ENCODE measurements at regions not wholly inside any gene's neighbourhood (a gene's known extent, or its start where the extent isn't known, plus 50 kb on each side); places are given as distances from the start of the nearest gene placed in this dataset.
"Not testable (repeated sequence)": the region's sequence is repeated elsewhere in the genome, so short reads cannot be mapped to it uniquely, and the experiment has no call there.

DNA sequence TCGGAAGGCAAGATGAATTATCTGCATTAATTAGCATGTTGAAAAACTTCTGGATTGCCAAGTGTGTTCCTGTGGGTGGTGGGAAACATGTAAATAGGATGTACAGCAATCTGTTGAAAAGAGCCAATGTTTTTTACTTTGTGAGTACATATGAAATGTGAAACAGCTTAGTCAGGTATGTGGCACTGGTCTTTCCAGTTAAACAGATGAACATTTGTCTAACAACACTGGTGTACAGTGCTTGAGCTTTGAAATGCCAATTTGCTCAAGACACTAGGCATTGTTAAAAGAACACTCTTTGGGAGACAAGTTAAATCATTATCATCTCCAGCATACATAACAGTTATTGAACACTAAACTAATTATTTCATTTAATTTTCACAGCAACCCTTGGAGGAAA, 107.3 kb upstream of the SLC24A2 start:
- no peak for ATAC-seq (replicated peaks)
- Mint-ChIP-seq H3K27ac (no peak overlapping the region), H3K27me3 (peaks cover 0 to 5% of the 10 kb centered on the region in 2 donors), H3K4me1 (ENCODE audit: low read depth in 2 of 2) (no peaks in the 10 kb centered on the region), H3K9me3 (no peaks in the 10 kb centered on the region), H3K4me3 (no peak overlapping the region), H3K36me3 (ENCODE audit: insufficient read depth) (no peaks in the 10 kb centered on the region)
- DNase-seq = no peak

DNA sequence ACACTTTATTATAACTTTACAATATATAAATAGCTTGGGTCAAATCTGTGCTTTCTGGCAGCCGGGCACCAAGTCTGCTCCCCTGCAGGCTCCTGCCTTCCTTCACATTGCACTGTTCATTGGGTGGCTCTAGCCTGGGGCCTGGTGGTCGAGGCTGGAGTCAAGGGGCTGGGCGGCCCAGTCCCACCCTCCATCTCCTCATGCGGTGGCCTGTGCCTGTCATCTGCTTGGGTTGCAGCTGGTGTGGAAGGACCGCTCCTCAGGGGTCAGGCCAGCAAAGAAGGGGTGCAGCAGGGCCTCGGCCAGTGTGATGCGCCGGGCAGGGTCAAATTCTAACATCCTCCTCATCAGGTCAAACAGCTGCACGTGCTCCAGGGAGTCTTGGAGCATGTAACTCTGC, 106.7 kb upstream of the SLC24A2 start:
- H3K4me1 Mint-ChIP-seq (ENCODE audit: low read depth in 2 of 2); H3K27ac Mint-ChIP-seq; H3K9me3 Mint-ChIP-seq; H3K36me3 Mint-ChIP-seq (ENCODE audit: insufficient read depth); H3K27me3 Mint-ChIP-seq; H3K4me3 Mint-ChIP-seq; ATAC-seq (replicated peaks); DNase-seq: not testable (repeated sequence)

DNA sequence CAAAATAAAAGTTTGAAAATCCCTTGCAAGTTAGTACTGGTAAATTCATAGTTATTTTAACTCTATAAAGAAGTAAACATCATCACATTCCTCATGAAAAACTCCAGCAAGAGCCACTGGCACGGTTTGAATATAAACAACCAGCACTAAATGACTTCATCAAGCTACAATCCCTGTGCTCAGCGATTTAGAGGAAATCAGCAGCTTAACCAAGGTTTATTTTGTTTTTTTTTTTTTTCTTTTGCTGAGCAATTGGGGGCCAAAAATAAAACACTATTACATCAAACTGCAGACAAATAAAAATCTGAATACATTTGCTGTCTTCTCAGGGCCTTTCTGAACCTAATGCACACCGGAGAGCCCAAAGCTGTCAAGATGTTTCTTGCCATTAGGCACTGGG, 106.2 kb upstream of the SLC24A2 start:
- Mint-ChIP-seq H3K27ac (no peak overlapping the region), H3K9me3 (no peaks in the 10 kb centered on the region), H3K27me3 (peaks cover 0 to 5% of the 10 kb centered on the region in 2 donors), H3K36me3 (ENCODE audit: insufficient read depth) (no peaks in the 10 kb centered on the region), H3K4me1 (ENCODE audit: low read depth in 2 of 2) (no peaks in the 10 kb centered on the region), H3K4me3 (no peak overlapping the region)
- DNase-seq (no peak), ATAC-seq (replicated peaks) (no peak)

DNA sequence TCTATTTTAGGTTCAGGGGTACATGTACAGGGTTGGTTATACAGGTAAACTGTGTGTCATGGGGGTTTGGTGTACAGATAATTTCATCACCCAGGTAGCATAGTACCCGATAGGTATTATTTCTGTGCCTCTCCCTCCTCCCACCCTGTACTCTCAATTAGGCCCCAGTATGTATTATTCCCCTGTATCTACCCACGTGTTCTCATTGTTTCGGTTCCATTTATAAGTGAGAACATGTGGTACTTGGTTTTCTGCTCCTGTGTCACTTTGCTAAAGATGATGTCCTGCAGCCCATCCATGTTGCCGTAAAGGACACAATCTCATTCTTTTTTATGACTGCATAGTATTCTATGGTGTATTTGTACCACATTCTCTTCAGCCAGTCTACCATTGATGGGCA, 96.8 kb upstream of the SLC24A2 start:
- no peaks in the 10 kb centered on the region for H3K9me3 Mint-ChIP-seq
- H3K4me3 Mint-ChIP-seq = no peak overlapping the region
- DNase-seq = no peak
- no peak for ATAC-seq (replicated peaks)
- H3K4me1 Mint-ChIP-seq (ENCODE audit: low read depth in 2 of 2) = no peaks in the 10 kb centered on the region
- no peaks in the 10 kb centered on the region for H3K36me3 Mint-ChIP-seq (ENCODE audit: insufficient read depth)
- peaks cover 5 to 17% of the 10 kb centered on the region in 2 donors for H3K27me3 Mint-ChIP-seq
- no peak overlapping the region for H3K27ac Mint-ChIP-seq

DNA sequence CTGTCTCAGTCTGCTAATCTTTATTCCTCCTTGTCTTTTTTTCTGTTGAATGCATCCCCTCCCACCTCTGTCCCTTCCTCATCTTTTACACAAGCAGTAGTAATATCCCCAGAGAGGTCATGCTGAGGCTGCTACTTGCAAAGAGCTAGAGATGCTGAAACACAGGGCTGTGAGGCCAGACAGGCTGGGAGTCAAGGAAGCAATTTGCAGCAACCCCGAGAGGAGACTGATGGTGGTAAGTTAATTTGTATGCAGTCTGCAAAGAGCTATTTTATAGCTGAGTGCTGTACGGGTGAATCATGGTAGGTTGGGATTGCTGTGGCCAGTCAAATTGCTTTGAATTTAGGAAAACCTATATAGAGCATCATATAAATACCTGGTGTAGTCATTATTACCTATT, 90.2 kb upstream of the SLC24A2 start:
- DNase-seq (no peak), ATAC-seq (replicated peaks) (no peak)
- Mint-ChIP-seq H3K9me3 (no peaks in the 10 kb centered on the region), H3K4me3 (no peak overlapping the region), H3K36me3 (ENCODE audit: insufficient read depth) (no peaks in the 10 kb centered on the region), H3K4me1 (ENCODE audit: low read depth in 2 of 2) (no peaks in the 10 kb centered on the region), H3K27ac (no peak overlapping the region), H3K27me3 (peaks cover 17 to 30% of the 10 kb centered on the region in 2 donors)

DNA sequence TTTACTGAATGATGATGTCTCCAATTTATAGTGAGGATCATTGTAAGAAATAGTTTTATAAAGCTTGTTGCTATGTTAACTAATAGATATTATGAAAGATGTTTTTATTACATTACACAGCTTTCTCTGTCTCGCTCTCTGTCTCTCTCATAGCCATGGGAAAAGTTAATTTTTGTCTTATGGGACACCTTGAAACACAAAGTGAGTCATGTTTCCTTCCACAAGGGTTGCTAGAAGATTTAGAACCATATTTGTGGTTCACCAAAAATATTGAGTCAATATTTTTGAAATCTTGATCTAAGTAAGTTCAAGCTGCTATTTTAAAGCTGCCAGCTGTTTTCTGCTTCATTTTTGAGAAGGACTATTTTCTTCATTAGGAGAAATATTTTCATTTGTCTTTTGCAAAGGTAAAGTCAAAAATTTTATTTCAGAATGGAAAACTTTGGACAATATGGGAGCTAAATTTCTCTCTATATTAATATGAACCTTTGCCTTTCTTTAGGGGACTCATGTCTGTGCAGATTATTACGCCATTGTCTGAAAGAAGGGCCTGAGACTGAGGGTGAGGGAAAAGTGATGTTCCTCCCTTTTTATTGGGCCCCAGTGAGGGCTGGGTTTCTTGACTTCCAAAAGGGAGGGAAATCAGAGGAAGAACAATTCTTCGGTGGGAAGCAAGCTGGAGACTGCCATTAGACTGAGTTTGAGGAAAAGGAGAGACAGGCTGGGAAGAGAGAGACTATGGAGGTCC, 87.9 kb upstream of the SLC24A2 start:
- Mint-ChIP-seq H3K27me3 (peaks cover 17 to 34% of the 10 kb centered on the region in 2 donors), H3K9me3 (peaks cover 0 to 2% of the 10 kb centered on the region in 2 donors), H3K27ac (no peak overlapping the region), H3K4me3 (no peak overlapping the region), H3K36me3 (ENCODE audit: insufficient read depth) (no peaks in the 10 kb centered on the region), H3K4me1 (ENCODE audit: low read depth in 2 of 2) (no peaks in the 10 kb centered on the region)
- ATAC-seq (replicated peaks) = no peak
- no peak for DNase-seq

DNA sequence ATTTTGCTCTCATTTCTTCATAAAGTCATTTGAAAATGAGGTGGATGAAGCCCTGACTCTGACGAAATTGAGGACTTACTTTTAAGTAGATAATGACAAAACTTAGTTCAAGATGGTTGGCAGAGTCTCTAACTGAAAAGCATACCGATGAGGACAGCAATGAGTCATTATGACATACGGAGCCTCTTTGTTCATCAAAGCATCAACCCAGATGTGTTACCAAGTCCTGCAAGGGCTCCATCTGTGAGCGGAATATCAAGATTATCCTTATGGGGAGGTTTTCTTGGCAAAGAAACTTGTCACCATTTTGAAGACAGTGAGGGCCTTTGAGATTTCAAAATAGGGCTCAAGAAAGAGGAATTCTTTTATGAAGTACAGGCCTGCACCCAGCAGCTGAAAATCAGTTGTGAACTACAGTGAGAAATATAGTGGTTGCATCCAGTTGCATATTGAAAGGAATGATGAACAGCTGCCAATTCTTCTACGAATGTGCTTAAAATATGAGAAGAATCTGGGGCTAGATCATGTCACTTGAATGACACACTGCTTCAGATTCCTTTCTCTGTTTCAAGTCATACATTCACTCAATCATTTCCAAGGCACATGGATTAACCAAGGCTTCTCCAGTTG, 86.6 kb upstream of the SLC24A2 start:
- Mint-ChIP-seq H3K4me1 (ENCODE audit: low read depth in 2 of 2) (no peaks in the 10 kb centered on the region), H3K27ac (no peak overlapping the region), H3K4me3 (no peak overlapping the region), H3K27me3 (peaks cover 10 to 31% of the 10 kb centered on the region in 2 donors), H3K9me3 (peaks cover 3 to 9% of the 10 kb centered on the region in 2 donors), H3K36me3 (ENCODE audit: insufficient read depth) (no peaks in the 10 kb centered on the region)
- DNase-seq = no peak
- no peak for ATAC-seq (replicated peaks)

DNA sequence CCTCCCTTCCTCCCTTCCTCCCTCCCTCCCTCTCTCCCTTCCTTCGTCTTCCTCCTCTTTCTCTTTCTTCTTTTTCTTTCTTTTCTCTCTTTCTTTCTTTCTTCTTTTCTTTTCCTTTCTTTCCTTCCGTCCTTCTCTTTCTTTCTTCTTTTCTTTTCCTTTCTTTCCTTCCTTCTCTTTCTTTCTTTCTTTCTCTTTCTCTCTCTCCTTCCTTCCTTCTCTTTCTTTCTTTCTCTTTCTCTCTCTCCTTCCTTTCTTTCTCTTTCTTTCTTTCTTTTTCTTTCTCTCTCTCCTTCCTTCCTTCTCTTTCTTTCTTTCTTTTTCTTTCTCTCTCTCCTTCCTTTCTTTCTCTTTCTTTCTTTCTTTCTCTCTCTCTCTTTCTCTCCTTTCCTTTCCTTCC, 84.4 kb upstream of the SLC24A2 start:
- not testable (repeated sequence) for H3K4me3 Mint-ChIP-seq; H3K27ac Mint-ChIP-seq; H3K4me1 Mint-ChIP-seq (ENCODE audit: low read depth in 2 of 2); H3K36me3 Mint-ChIP-seq (ENCODE audit: insufficient read depth); H3K9me3 Mint-ChIP-seq; DNase-seq; ATAC-seq (replicated peaks)
- H3K27me3 Mint-ChIP-seq = peaks cover 9 to 21% of the 10 kb centered on the region in 2 donors

DNA sequence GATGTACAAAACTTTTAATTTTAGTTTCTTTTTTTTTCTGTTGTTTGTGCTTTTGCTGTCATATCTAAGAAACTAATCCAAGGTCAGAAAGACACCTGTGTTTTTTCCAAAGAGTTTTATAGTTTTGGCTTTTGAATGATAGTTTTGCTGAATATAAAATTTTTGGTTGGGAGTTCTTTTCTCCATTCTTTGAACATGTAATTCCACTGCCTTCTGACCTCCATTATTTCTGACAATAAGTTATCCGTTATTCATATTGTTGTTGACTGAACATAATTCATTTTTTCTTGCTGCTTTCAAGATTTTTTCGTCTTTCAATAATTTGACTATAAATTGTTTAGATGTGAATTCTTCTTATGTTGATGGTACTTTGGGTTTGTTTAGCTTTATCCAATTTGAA, 82.2 kb upstream of the SLC24A2 start:
- H3K9me3 Mint-ChIP-seq = peaks cover 3 to 9% of the 10 kb centered on the region in 2 donors
- no peak overlapping the region for H3K4me3 Mint-ChIP-seq
- ATAC-seq (replicated peaks) = no peak
- no peak overlapping the region for H3K27ac Mint-ChIP-seq
- no peak for DNase-seq
- H3K27me3 Mint-ChIP-seq = peaks cover 0 to 10% of the 10 kb centered on the region in 2 donors
- H3K36me3 Mint-ChIP-seq (ENCODE audit: insufficient read depth) = no peaks in the 10 kb centered on the region
- no peaks in the 10 kb centered on the region for H3K4me1 Mint-ChIP-seq (ENCODE audit: low read depth in 2 of 2)

DNA sequence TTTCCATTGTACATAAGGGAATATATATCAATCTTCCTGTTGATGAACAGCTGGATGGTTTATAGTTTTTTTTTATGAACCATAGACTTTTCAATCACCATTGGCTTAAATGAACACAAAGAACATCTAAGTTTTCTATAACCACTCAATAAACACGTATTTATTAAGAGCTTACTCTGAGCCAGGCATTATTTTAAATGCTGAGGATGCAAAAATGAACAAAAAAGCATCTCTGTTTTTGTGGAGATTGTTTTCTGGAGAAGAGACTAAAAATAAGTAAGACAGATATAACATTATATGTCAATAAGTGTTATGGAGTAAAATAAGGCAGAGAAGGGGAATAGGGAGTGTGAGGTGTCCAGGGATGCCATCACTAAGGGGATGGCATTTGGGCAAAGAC, 52.1 kb upstream of the SLC24A2 start:
- DNase-seq (no peak), ATAC-seq (replicated peaks) (no peak)
- H3K36me3 Mint-ChIP-seq (ENCODE audit: insufficient read depth) = no peaks in the 10 kb centered on the region
- no peak overlapping the region for H3K4me3 Mint-ChIP-seq
- peaks cover 0 to 5% of the 10 kb centered on the region in 2 donors for H3K27me3 Mint-ChIP-seq
- no peak overlapping the region for H3K27ac Mint-ChIP-seq
- H3K4me1 Mint-ChIP-seq (ENCODE audit: low read depth in 2 of 2) = no peaks in the 10 kb centered on the region
- H3K9me3 Mint-ChIP-seq = no peaks in the 10 kb centered on the region

All from effector memory CD8-positive, alpha-beta T cell (primary cell).